ENCODE measurements at regions not wholly inside any gene's neighbourhood (a gene's known extent, or its start where the extent isn't known, plus 50 kb on each side); places are given as distances from the start of the nearest gene placed in this dataset.

GRCh38 chr10:133020193-133020817 is 67.4 kb upstream of the ADGRA1 start:
- DNase-seq = no peak
- H3K9me3 ChIP-seq (replicated peaks) = no peaks in the 10 kb centered on the region
- H3K27me3 ChIP-seq (ENCODE audit: low read depth) = peaks cover 64% of the 10 kb centered on the region
- H3K36me3 ChIP-seq = no peaks in the 10 kb centered on the region
- no peak overlapping the region for H3K27ac ChIP-seq (replicated peaks)
- peaks cover 6% of the 10 kb centered on the region for H3K4me1 ChIP-seq
- intact Hi-C loops (cut with micrococcal nuclease) = no loop called here
- H3K4me3 ChIP-seq = no peak overlapping the region
- TF ChIP-seq CTCF (IDR thresholded peaks at IDR 0.05; ENCODE audit: borderline replicate concordance) = no peak

- no peak overlapping the region for H3K27ac ChIP-seq (replicated peaks)
- H3K4me1 ChIP-seq = peaks cover 6% of the 10 kb centered on the region
- no peak overlapping the region for H3K4me3 ChIP-seq
- H3K36me3 ChIP-seq = no peaks in the 10 kb centered on the region
- no peak for DNase-seq
- no peaks in the 10 kb centered on the region for H3K9me3 ChIP-seq (replicated peaks)
- no peak for TF ChIP-seq CTCF (IDR thresholded peaks at IDR 0.05; ENCODE audit: borderline replicate concordance)
- intact Hi-C loops (cut with micrococcal nuclease) = no loop called here
- peaks cover 62% of the 10 kb centered on the region for H3K27me3 ChIP-seq (ENCODE audit: low read depth)
Measured at GRCh38 chr10:133019651-133020050, 68.1 kb upstream of the ADGRA1 start.

- Histone ChIP-seq H3K27me3 (ENCODE audit: low read depth) (peaks cover 62% of the 10 kb centered on the region), H3K4me3 (no peak overlapping the region), H3K9me3 (replicated peaks) (no peaks in the 10 kb centered on the region), H3K27ac (replicated peaks) (no peak overlapping the region), H3K36me3 (no peaks in the 10 kb centered on the region), H3K4me1 (peaks cover 6% of the 10 kb centered on the region)
- intact Hi-C loops (cut with micrococcal nuclease) = no loop called here
- no peak for DNase-seq
- TF ChIP-seq CTCF (IDR thresholded peaks at IDR 0.05; ENCODE audit: borderline replicate concordance) = no peak
Measured at GRCh38 chr10:133019191-133019590, 68.5 kb upstream of the ADGRA1 start.

GRCh38 chr10:133018491-133018890 is 69.2 kb upstream of the ADGRA1 start:
- Histone ChIP-seq H3K4me1 (peaks cover 6% of the 10 kb centered on the region), H3K9me3 (replicated peaks) (no peaks in the 10 kb centered on the region), H3K36me3 (no peaks in the 10 kb centered on the region), H3K4me3 (no peak overlapping the region), H3K27ac (replicated peaks) (no peak overlapping the region), H3K27me3 (ENCODE audit: low read depth) (peaks cover 61% of the 10 kb centered on the region)
- no peak for TF ChIP-seq CTCF (IDR thresholded peaks at IDR 0.05; ENCODE audit: borderline replicate concordance)
- DNase-seq = no peak
- intact Hi-C loops (cut with micrococcal nuclease) = no loop called here

- Histone ChIP-seq H3K4me1 (peaks cover 2% of the 10 kb centered on the region), H3K27me3 (ENCODE audit: low read depth) (peaks cover 55% of the 10 kb centered on the region), H3K27ac (replicated peaks) (no peak overlapping the region), H3K4me3 (no peak overlapping the region), H3K9me3 (replicated peaks) (no peaks in the 10 kb centered on the region), H3K36me3 (no peaks in the 10 kb centered on the region)
- DNase-seq = no peak
- TF ChIP-seq CTCF (IDR thresholded peaks at IDR 0.05; ENCODE audit: borderline replicate concordance) = no peak
- intact Hi-C loops (cut with micrococcal nuclease) = no loop called here
Measured at GRCh38 chr10:133017203-133017601, 70.5 kb upstream of the ADGRA1 start.

Data from left ventricle myocardium inferior (tissue), 1 donor.